Ovary (tissue), 7 donors: ENCODE measurements at regions not wholly inside any gene's neighbourhood (a gene's known extent, or its start where the extent isn't known, plus 50 kb on each side); places are given as distances from the start of the nearest gene placed in this dataset.

ENCODE experiments used
- DNase-seq, 5 donors: peaks; one replicate each; pipeline ENCODE4 v3.0.0-alpha.2; 2019 to 2020
- H3K27ac ChIP-seq, 2 donors: fragments of 200-600 bp; one replicate each; pipeline versions ENCODE4 v1.5.1 to v1.8.0; 2019 to 2022
- H3K27me3 ChIP-seq: fragments of 200-600 bp; one replicate; pipeline ENCODE4 v1.8.0; 2022
- H3K36me3 ChIP-seq: fragments of 200-600 bp; sonication (generic); one replicate; pipeline ENCODE4 v1.5.1; 2019
- H3K4me1 ChIP-seq: one replicate; pipeline ENCODE4 v1.8.1; 2013; ENCODE audit warnings: mild to moderate bottlenecking, moderate library complexity; ENCODE audit not compliant: insufficient read depth
- H3K4me3 ChIP-seq: fragments of 200-600 bp; sonication (generic); one replicate; pipeline ENCODE4 v1.5.1; 2017
- H3K9me3 ChIP-seq, 2 donors: fragments of 200-600 bp in 1 of 2; sonication (generic) in 1 of 2; one replicate each; pipeline versions ENCODE4 v1.5.1 to v1.8.1; 2013 to 2019; ENCODE audit warnings: mild to moderate bottlenecking in 1 of 2, moderate library complexity in 1 of 2
- CTCF ChIP-seq, 3 donors: fragments of 450-650 bp in 2 of 3; fragments of 200-600 bp in 1 of 3; IDR thresholded peaks; one replicate each; pipeline versions ENCODE4 v1.5.1 to v1.8.0; 2016 to 2022; ENCODE audit warnings: antibody characterized with exemption in 3 of 3, mild to moderate bottlenecking in 1 of 3
- EP300 ChIP-seq: sonication (generic); formaldehyde crosslinking; IDR thresholded peaks from one replicate; pipeline ENCODE4 v1.6.1; 2017; ENCODE audit warnings: antibody characterized with exemption
- POLR2A ChIP-seq: fragments of 450-650 bp; IDR thresholded peaks from one replicate; pipeline ENCODE4 v1.6.1; 2017; ENCODE audit warnings: antibody characterized with exemption, mild to moderate bottlenecking, moderate library complexity
- WGBS, 3 donors: extraction: QIAGEN DNeasy Blood & Tissue Kit in 1 of 3; methylation state at CpG; one replicate each; pipeline versions ENCODE4 v1.1.5 to v1.1.7; 2013 to 2017; 5-methylcytosine and 5-hydroxymethylcytosine counted together
- intact Hi-C, 4 donors: fragments of 100-400 bp; cut with DNase I; formaldehyde crosslinking; loops; one replicate each; pipeline versions ENCODE4 v1.11.0 to v1.15.1; 2022 to 2023
- donor health status: DM: no; HTN: no; CAD: no; lungs with moderate emphysema.
- donor health status: DM: no; HTN: no; CAD: no.
- donor health status: Bipolar disorder and iron deficiency.
- donor health status: DM: no; HTN: no; CAD: no.
- donor health status: DM: yes; HTN: yes; CAD: no.

GRCh38 chr6:71478834-71479541 lies 190.4 kb downstream of the OGFRL1 start:
- TF ChIP-seq CTCF (IDR thresholded peaks at IDR 0.05) = no peak
- TF ChIP-seq EP300 = no peak
- no peak for TF ChIP-seq POLR2A
- whole genome bisulfite sequencing, 3 donors = 29 to 40% (median 37%) methylated on average over 2 of the region's 2 CpGs
- DNase-seq = no peak
- Histone ChIP-seq H3K36me3 (no peaks in the 10 kb centered on the region), H3K27me3 (no peaks in the 10 kb centered on the region), H3K27ac (no peak overlapping the region), H3K4me1 (no peaks in the 10 kb centered on the region), H3K4me3 (no peak overlapping the region), H3K9me3 (no peaks in the 10 kb centered on the region)
- intact Hi-C loops = no loop called here

- H3K27ac ChIP-seq = no peak overlapping the region
- no peaks in the 10 kb centered on the region for H3K9me3 ChIP-seq
- no peaks in the 10 kb centered on the region for H3K4me1 ChIP-seq
- no peak for TF ChIP-seq EP300
- TF ChIP-seq POLR2A = no peak
- TF ChIP-seq CTCF (IDR thresholded peaks at IDR 0.05) = no peak
- no peaks in the 10 kb centered on the region for H3K36me3 ChIP-seq
- WGBS, 3 donors = 43 to 70% (median 67%) methylated on average over 1 of the region's 1 CpG
- no peaks in the 10 kb centered on the region for H3K27me3 ChIP-seq
- intact Hi-C loops = no loop called here
- DNase-seq = no peak
- H3K4me3 ChIP-seq = no peak overlapping the region
These were observed 192.0 kb downstream of the OGFRL1 start for GRCh38 chr6:71480577-71480976.

- 57 to 88% (median 79%) methylated on average over 1 of the region's 1 CpG for WGBS, 3 donors
- intact Hi-C loops = no loop called here
- H3K4me1 ChIP-seq = no peaks in the 10 kb centered on the region
- H3K27me3 ChIP-seq = no peaks in the 10 kb centered on the region
- no peak for DNase-seq
- H3K4me3 ChIP-seq = no peak overlapping the region
- no peaks in the 10 kb centered on the region for H3K9me3 ChIP-seq
- no peak overlapping the region for H3K27ac ChIP-seq
- TF ChIP-seq CTCF (IDR thresholded peaks at IDR 0.05) (no peak), POLR2A (no peak), EP300 (no peak)
- no peaks in the 10 kb centered on the region for H3K36me3 ChIP-seq
These were observed 192.4 kb downstream of the OGFRL1 start for GRCh38 chr6:71481011-71481410.

GRCh38 chr6:71481801-71482200 lies 193.2 kb downstream of the OGFRL1 start:
- no peaks in the 10 kb centered on the region for H3K36me3 ChIP-seq
- no peaks in the 10 kb centered on the region for H3K4me1 ChIP-seq
- no peak for TF ChIP-seq EP300
- no peak for TF ChIP-seq CTCF (IDR thresholded peaks at IDR 0.05)
- TF ChIP-seq POLR2A = no peak
- intact Hi-C loops = no loop called here
- no peak overlapping the region for H3K4me3 ChIP-seq
- no peaks in the 10 kb centered on the region for H3K9me3 ChIP-seq
- H3K27ac ChIP-seq = no peak overlapping the region
- no peaks in the 10 kb centered on the region for H3K27me3 ChIP-seq
- DNase-seq = no peak
